ENCODE measurements at regions not wholly inside any gene's neighbourhood (a gene's known extent, or its start where the extent isn't known, plus 50 kb on each side); places are given as distances from the start of the nearest gene placed in this dataset.

GRCh38 chr6:92522589-92522988, 896.8 kb downstream of the EPHA7 start:
- no peaks in the 10 kb centered on the region for H3K36me3 ChIP-seq (ENCODE audit: control insufficient read depth in 4 of 4, insufficient read depth in 3 of 4, low read depth in 1 of 4, low read length in 3 of 4)
- no peak for TF ChIP-seq RXRA (IDR thresholded peaks at IDR 0.05)
- no peak for TF ChIP-seq ATF3 (IDR thresholded peaks at IDR 0.05)
- TF ChIP-seq NR2F2 (IDR thresholded peaks at IDR 0.05) = no peak
- no peak for TF ChIP-seq FOXA2 (IDR thresholded peaks at IDR 0.05)
- TF ChIP-seq TAF1 (conservative IDR thresholded peaks at IDR 0.05) = no peak
- no peaks in the 10 kb centered on the region for H3K27me3 ChIP-seq (ENCODE audit: control insufficient read depth in 4 of 4, insufficient read depth in 4 of 4, low read length in 3 of 4)
- no peaks in the 10 kb centered on the region for H3K9me3 ChIP-seq (ENCODE audit: control insufficient read depth in 4 of 4, low read length in 3 of 4)
- H3K4me1 ChIP-seq (ENCODE audit: control insufficient read depth in 4 of 4, insufficient read depth in 4 of 4, low read length in 3 of 4) = no peaks in the 10 kb centered on the region
- no peak overlapping the region for H3K4me3 ChIP-seq (ENCODE audit: low read depth in 1 of 3, low read length in 3 of 3)
- H3K9ac ChIP-seq (ENCODE audit: low read depth in 1 of 2, low read length in 2 of 2) = no peak overlapping the region
- no peak overlapping the region for H3K27ac ChIP-seq (ENCODE audit: low read depth in 1 of 2, low read length in 2 of 2)
- 72% methylated on average over 2 of the region's 2 CpGs for WGBS
- DNase-seq (ENCODE audit: low spot score) = no peak

- Histone ChIP-seq H3K4me3 (ENCODE audit: low read depth in 1 of 3, low read length in 3 of 3) (no peak overlapping the region), H3K27me3 (ENCODE audit: control insufficient read depth in 4 of 4, insufficient read depth in 4 of 4, low read length in 3 of 4) (no peaks in the 10 kb centered on the region), H3K9me3 (ENCODE audit: control insufficient read depth in 4 of 4, low read length in 3 of 4) (no peaks in the 10 kb centered on the region), H3K4me1 (ENCODE audit: control insufficient read depth in 4 of 4, insufficient read depth in 4 of 4, low read length in 3 of 4) (no peaks in the 10 kb centered on the region), H3K36me3 (ENCODE audit: control insufficient read depth in 4 of 4, insufficient read depth in 3 of 4, low read depth in 1 of 4, low read length in 3 of 4) (no peaks in the 10 kb centered on the region), H3K27ac (ENCODE audit: low read depth in 1 of 2, low read length in 2 of 2) (no peak overlapping the region), H3K9ac (ENCODE audit: low read depth in 1 of 2, low read length in 2 of 2) (no peak overlapping the region)
- no peak for TF ChIP-seq SP1 (IDR thresholded peaks at IDR 0.05)
- TF ChIP-seq EGR1 (IDR thresholded peaks at IDR 0.05; ENCODE audit: low read depth in 2 of 2) = no peak
- TF ChIP-seq RAD21 (IDR thresholded peaks at IDR 0.05) = no peak
- no peak for TF ChIP-seq TAF1 (conservative IDR thresholded peaks at IDR 0.05)
- no peak for TF ChIP-seq JUND (IDR thresholded peaks at IDR 0.05)
- no peak for TF ChIP-seq ZBTB33 (IDR thresholded peaks at IDR 0.05)
- TF ChIP-seq MAX (IDR thresholded peaks at IDR 0.05) = no peak
- no peak for TF ChIP-seq FOXA1 (IDR thresholded peaks at IDR 0.05)
- TF ChIP-seq HNF4G (IDR thresholded peaks at IDR 0.05) = no peak
- no peak for TF ChIP-seq CTCF (IDR thresholded peaks at IDR 0.05; ENCODE audit: low read depth, low read length, missing input control)
- TF ChIP-seq YY1 (IDR thresholded peaks at IDR 0.05) = no peak
- DNase-seq (ENCODE audit: low spot score) = no peak
- 64% methylated on average over 1 of the region's 1 CpG for WGBS
These were observed 897.8 kb downstream of the EPHA7 start for GRCh38 chr6:92521553-92521952.

GRCh38 chr6:92510137-92510536, 909.2 kb downstream of the EPHA7 start:
- Histone ChIP-seq H3K9ac (ENCODE audit: low read depth in 1 of 2, low read length in 2 of 2) (no peak overlapping the region), H3K27ac (ENCODE audit: low read depth in 1 of 2, low read length in 2 of 2) (no peak overlapping the region)
- WGBS = 90% methylated on average over 1 of the region's 1 CpG

More at GRCh38 chr6:92510137-92510536, 909.2 kb downstream of the EPHA7 start:
- Histone ChIP-seq H3K4me1 (ENCODE audit: control insufficient read depth in 4 of 4, insufficient read depth in 4 of 4, low read length in 3 of 4) (no peaks in the 10 kb centered on the region), H3K27me3 (ENCODE audit: control insufficient read depth in 4 of 4, insufficient read depth in 4 of 4, low read length in 3 of 4) (no peaks in the 10 kb centered on the region), H3K4me3 (ENCODE audit: low read depth in 1 of 3, low read length in 3 of 3) (no peak overlapping the region), H3K9me3 (ENCODE audit: control insufficient read depth in 4 of 4, low read length in 3 of 4) (peaks cover 0 to 5% (median under 1%) of the 10 kb centered on the region in 4 donors), H3K36me3 (ENCODE audit: control insufficient read depth in 4 of 4, insufficient read depth in 3 of 4, low read depth in 1 of 4, low read length in 3 of 4) (no peaks in the 10 kb centered on the region)
- no peak for TF ChIP-seq MAX (IDR thresholded peaks at IDR 0.05)
- TF ChIP-seq ATF3 (IDR thresholded peaks at IDR 0.05) = no peak
- DNase-seq (ENCODE audit: low spot score) = no peak

All from liver (tissue), 8 donors.